ENCODE measurements at regions not wholly inside any gene's neighbourhood (a gene's known extent, or its start where the extent isn't known, plus 50 kb on each side); places are given as distances from the start of the nearest gene placed in this dataset.

DNA sequence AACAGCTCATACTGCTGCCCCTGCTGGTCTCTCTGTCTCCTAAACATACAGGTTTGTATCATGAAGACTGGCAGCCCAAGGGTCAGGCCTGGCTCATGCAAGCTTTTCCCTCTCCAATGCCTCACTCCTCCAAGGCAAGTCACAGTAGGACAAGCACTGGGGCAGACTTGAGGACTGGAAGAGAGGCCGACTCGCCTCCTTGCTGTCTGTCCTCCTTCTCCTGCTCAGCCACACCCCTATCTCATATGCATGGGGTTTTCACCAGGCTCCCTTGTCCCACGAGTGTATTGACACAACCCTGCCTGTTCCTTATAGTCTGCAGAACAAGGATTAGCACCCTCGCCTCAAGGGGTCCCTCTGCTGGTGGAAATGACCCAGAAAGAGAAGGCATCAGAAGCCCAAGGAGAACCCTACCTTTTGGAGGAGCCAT lies 223.7 kb downstream of the SOX11 start:
- DNase-seq: no peak

GRCh38 chr2:5921081-5921642 lies 229.0 kb downstream of the SOX11 start:
- DNase-seq: no peak

DNA sequence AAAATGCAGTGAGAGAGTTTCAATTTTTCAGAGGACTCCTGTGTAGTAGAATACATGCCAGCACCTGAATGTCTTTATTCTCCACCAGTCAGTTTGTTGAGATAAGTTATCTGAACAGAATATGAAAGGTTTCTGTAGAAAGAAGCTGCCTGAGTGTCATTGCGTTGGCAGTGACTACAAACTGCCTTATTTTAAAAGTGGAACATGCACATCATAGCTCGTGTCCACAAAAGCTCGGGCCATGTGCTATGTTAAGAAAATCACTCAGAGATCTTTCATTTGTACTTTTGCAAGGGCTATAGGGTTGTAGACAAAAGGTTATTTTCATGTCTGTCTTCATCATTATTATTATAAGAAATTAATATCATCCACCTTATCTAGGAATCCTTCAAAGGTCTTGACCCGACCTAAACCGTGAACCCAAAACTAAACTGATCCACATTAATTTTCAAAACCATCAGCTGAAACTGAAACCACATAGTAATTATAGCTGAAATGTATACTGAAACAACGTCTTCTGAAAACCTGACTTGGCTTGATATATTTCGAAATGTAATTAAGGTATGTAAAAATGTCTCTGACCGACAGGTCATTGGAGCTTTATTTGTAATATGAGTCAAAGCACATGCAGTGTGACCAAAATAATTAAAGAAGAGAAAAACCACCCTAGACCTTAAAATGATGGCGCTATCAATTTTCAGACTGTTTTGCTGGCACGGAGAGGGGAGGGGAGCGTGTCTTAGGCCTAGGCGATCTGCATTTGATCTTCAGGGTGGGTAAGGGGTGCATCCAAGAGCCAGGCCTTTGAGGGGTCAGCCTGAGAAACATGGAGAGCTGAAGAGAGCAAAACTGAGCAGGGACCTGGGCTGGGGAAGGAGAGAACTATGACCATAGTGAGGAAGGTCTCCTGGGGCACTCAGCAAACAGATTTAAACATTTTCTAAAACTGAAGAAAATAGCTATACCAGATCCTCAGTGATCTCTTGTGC lies 232.1 kb downstream of the SOX11 start:
- no peak for DNase-seq

- DNase-seq: no peak
These were observed 233.4 kb downstream of the SOX11 start for GRCh38 chr2:5925604-5926003.

GRCh38 chr2:5926871-5927512 lies 234.8 kb downstream of the SOX11 start:
- DNase-seq: no peak

DNA sequence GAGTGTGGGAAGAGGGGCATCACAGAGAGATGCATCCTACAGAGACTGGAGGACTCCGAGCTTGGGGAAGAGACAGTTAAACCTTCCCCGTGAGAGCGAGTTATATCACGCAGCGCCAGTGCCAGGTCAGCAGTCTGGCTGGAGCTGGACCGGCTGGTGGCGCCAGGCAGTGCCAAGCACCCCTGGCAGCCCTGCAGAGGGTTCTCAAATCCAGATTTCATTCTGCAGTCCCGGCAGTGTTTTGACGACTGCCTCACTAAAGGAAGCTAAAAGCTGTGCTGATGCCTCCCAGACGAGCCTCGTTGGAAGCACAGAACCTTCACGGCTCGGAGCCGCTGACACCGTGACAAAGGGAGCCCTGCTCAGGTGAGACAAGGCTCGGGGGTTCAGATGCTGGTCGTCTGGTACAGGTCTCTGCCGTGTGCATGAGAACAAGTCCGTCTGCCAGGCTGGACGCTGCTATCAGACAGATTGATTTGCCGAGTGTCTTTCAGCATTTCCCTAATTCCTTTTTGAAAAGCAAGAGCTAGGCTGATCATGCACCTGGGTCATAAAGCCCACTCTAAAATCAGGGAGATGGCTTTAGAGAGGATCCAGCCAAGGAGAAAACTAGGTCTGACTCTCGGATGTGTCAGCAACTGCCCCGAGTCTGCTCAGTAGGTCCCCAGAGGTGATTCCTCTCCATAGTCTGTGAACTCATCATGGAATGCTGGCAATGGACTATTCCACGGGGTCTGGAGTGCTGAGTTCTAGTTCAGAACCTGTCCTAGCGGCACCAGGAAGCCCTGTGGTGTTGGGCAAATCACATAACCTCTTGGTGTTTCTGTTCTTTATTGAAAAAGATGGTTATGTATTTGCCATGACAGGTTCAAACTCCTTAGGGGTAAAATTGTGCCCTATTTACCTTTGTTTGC lies 240.6 kb downstream of the SOX11 start:
- no peak for DNase-seq

DNA sequence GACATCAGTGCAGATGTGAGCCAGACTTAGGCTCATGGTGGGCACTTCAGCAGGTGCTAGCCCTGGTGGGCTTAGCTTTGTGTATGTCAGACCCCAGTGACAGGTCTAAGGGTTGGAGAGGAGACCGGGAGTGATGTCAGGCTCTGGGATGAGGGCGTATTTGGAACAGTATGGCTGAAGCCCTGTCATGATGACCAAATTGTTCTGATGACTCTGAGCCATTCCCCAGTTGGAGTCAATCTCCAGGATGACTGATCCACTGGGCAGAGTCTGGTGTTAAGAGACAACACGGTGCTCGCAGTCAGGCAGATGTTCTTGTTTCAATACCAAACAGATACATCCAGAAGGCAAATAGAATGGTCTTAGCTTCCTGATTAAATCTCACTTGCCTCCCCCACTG lies 241.5 kb downstream of the SOX11 start:
- DNase-seq: no peak

DNA sequence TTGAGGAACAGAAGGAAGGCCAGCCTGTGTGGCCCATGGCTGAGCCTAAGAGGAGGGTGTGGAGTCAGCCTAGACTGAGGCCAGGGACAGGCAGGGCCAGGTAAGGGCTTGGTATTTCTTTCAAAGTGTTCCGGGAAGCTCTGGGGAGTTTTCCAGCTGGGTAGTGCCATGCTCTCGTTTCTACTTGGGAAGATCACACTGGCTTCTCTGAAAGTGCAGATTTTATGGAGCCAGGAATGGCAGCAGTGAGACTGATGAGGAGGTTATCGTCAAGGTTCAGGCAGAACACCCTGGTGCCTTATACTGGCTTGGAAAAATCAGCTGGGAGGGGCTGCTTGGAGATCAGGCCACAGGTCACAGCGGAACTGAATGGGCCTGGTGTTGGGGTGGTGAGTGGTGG lies 245.1 kb downstream of the SOX11 start:
- DNase-seq: no peak

DNA sequence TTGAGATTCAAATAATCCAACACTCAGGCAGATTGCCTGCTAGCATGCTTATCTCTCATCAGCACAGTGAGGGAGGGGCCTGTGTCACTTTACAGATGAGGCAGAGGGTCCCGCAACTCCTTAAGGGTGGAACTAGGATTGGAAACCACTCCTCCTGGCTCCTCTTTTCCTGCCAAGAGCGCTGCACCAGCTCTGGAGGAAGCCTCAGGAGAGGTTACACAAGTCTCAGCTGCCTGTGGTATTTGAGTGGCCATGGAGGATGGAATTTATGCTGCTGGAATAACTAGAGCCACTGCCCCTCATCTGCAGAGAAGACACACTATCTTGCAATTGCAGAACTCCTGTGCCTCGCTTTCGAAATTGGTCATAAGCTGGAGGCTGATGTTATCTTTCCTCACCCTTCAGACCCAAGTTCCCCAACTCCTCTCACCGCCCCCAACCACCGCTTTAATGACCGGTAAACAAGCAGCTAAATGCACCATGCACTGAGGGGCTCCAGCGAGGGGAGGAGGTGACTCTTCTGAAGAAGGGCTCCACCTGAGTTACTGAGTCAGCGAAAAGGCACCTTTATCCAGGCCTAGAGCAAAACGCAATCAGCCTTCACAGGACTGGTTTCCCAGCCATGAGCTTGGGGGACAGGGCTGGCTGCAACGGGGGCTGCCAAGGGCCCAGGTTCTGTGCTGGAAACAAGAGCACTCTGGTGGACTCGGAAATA lies 245.8 kb downstream of the SOX11 start:
- DNase-seq: no peak

- DNase-seq: no peak
These were observed 246.3 kb downstream of the SOX11 start for GRCh38 chr2:5938566-5938896.

GRCh38 chr2:5939553-5939952 lies 247.4 kb downstream of the SOX11 start:
- no peak for DNase-seq

GRCh38 chr2:5940596-5941535 lies 248.7 kb downstream of the SOX11 start:
- DNase-seq: no peak

- no peak for DNase-seq
These were observed 250.0 kb downstream of the SOX11 start for GRCh38 chr2:5942204-5942603.

- no peak for DNase-seq
These were observed 253.6 kb downstream of the SOX11 start for GRCh38 chr2:5945742-5946141.

DNA sequence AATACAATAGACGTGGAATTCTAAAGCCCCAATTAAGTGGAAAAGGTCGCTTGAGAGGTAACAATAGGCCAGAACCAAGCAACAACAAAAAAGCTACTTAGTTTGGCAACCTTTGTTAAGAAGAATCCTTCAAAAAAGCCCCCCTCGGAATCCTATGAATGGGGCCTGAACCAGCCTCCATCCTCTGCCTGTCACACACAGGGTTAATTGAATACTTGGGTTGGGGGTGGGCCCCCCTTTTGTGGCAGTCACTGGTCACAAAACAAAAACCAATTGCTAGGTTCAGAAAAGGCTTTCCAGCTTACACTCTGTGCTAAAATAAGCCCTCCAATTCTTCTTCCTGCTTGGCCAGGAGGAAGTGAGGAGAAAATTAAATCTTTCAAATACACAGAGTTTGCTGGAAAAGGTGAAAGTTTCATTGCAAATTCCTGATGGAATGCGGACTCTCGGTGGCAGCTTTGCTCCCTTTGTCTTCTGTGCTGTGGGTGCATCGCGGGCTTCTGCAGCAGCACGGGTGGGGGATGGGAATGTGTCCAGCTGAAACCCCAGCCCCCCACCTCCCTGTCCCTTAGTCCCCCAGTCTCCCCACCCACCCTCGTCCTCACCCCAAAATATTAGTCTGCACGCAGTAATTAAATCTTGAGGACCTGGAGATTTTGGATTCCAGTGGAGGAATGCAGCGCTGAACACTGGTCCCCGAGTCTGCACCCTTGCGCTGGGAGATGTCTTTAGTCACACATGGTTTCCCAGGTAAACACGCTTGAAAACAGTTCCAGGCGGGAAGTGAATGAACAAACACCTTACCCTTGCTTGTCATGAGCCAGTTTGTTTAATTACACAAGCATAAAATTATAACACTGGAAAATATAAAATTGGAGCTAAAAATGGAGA lies 254.3 kb downstream of the SOX11 start:
- DNase-seq: no peak

- no peak for DNase-seq
These were observed 258.6 kb downstream of the SOX11 start for GRCh38 chr2:5950736-5951135.

- no peak for DNase-seq
These were observed 259.3 kb downstream of the SOX11 start for GRCh38 chr2:5951471-5951870.

DNA sequence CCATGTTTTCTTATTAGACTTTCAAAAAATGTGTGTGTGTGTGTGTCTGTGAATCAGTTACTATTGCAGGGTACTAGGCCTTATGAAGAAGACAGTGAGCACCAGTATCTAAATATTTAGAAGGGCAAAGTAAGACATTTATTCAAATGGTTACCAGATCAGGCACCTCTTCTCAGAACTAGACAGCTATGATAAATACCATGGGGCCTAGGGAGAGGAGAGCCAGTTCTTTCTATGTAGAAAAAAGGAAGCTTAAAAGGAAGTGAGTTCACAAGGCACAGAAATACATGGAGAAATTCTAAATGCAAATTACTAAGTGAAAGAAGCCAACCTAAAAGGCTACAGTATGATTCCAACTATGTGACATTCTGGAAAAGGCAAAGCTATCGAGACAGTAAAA lies 261.3 kb downstream of the SOX11 start:
- DNase-seq: no peak

DNA sequence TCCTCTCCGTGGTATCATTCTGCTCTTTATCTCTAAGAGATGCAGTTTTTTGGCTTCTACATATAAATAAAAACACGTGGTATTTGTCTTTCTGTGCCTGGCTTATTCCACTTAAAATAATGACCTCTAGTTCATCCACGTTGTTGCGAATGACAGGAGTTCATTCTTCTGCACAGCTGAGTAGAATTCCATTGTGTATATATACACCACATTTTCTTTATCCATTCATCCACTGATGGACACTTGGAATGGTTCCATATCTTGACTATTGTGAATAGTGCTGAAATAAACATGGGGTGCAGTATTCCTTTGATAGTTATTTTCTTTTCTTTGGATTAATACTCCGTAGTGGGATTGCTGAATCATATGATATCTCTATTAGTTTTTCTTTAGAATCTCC lies 262.3 kb downstream of the SOX11 start:
- no peak for DNase-seq
